ENCODE measurements at regions not wholly inside any gene's neighbourhood (a gene's known extent, or its start where the extent isn't known, plus 50 kb on each side); places are given as distances from the start of the nearest gene placed in this dataset.
"Not testable (repeated sequence)": the region's sequence is repeated elsewhere in the genome, so short reads cannot be mapped to it uniquely, and the experiment has no call there.

DNA sequence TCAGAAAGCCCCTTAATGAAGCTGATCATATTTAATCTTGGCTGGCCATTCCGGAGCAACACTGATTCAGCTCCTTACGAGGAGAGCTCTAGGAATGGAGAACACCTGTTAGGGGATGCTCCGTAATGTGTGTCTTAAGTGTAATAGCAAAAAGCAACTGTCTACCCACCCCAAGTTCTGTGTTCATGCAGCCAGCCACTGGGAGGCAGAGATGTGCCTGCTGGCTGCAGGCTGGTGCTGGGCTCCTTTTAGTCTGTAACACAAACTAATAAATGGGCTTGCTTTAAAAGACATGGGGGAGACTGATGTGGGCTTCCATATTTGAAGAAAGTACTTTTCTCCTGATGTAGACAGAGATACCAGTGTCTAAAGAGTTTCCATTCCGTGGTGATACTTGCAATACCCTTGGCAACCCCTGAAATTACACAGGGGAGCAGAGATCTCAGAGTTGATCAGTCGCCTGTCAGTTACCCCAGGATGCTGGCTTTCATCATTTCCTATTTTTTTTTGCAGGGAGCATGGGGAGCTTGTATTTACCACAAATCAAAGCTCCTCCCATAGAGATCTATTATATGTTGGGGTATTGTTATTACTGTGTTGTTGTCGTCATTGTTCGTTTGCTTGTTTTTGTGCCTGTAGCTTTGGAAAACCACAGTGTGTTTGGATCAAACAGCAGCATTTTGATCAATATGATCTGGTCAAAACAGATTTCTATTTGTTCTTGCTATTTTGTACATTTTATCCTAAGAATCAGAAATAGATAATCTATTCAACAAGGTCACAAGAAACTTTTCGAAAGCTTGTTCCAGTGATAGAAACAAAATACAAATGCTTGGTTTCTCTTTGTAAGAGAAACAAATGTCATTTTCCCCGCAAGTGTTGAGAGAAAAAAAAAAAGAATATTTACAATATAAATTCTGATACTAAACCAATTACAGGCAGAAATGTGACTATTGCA is 65.8 kb downstream of the MTX3 start:
- 72 to 79% (median 76%) methylated on average over 9 of the region's 9 CpGs for WGBS, 3 donors
- Histone ChIP-seq H3K4me3 (no peak overlapping the region), H3K27ac (no peak overlapping the region), H3K27me3 (ENCODE audit: insufficient read depth in 3 of 3, low read length in 2 of 3) (no peaks in the 10 kb centered on the region), H3K9me3 (no peaks in the 10 kb centered on the region), H3K36me3 (ENCODE audit: insufficient read depth in 1 of 2, low read depth in 1 of 2) (no peaks in the 10 kb centered on the region), H3K4me1 (no peaks in the 10 kb centered on the region)
- intact Hi-C loops (cut with DNase I), result no loop called here
- TF ChIP-seq, protein P1, sequence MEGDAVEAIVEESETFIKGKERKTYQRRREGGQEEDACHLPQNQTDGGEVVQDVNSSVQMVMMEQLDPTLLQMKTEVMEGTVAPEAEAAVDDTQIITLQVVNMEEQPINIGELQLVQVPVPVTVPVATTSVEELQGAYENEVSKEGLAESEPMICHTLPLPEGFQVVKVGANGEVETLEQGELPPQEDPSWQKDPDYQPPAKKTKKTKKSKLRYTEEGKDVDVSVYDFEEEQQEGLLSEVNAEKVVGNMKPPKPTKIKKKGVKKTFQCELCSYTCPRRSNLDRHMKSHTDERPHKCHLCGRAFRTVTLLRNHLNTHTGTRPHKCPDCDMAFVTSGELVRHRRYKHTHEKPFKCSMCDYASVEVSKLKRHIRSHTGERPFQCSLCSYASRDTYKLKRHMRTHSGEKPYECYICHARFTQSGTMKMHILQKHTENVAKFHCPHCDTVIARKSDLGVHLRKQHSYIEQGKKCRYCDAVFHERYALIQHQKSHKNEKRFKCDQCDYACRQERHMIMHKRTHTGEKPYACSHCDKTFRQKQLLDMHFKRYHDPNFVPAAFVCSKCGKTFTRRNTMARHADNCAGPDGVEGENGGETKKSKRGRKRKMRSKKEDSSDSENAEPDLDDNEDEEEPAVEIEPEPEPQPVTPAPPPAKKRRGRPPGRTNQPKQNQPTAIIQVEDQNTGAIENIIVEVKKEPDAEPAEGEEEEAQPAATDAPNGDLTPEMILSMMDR (IDR thresholded peaks at IDR 0.05), result no peak
- no peak for ATAC-seq
- no peak for DNase-seq

DNA sequence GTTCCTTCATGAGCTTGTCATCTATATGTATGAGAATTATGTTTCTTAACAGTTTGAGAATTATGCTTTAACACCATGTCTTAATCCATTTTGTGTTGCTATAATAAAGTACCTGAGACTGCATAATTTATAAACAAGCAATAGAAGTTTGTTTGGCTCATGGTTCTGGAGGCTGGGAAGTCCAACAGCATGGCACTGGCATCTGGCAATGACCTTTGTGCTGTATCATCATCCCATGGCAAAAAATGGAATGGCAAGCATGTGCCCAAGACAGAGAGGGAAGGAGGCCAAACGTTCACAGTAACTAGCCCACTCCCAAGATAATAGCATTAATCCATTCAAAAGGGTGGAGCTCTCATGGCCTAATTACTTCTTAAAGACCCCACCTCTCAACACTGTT is 67.6 kb downstream of the MTX3 start:
- H3K27ac ChIP-seq, result no peak overlapping the region
- ATAC-seq (no peak), DNase-seq (no peak)
- TF ChIP-seq, protein P1 (IDR thresholded peaks at IDR 0.05), result no peak
- H3K4me3 ChIP-seq, result no peak overlapping the region
- no peaks in the 10 kb centered on the region for H3K4me1 ChIP-seq
- H3K27me3 ChIP-seq (ENCODE audit: insufficient read depth in 3 of 3, low read length in 2 of 3), result no peaks in the 10 kb centered on the region
- no peaks in the 10 kb centered on the region for H3K36me3 ChIP-seq (ENCODE audit: insufficient read depth in 1 of 2, low read depth in 1 of 2)
- intact Hi-C loops (cut with DNase I), result no loop called here
- H3K9me3 ChIP-seq, result peaks cover 5% of the 10 kb centered on the region
- whole genome bisulfite sequencing, 3 donors, result 19 to 34% (median 29%) methylated on average over 1 of the region's 1 CpG

DNA sequence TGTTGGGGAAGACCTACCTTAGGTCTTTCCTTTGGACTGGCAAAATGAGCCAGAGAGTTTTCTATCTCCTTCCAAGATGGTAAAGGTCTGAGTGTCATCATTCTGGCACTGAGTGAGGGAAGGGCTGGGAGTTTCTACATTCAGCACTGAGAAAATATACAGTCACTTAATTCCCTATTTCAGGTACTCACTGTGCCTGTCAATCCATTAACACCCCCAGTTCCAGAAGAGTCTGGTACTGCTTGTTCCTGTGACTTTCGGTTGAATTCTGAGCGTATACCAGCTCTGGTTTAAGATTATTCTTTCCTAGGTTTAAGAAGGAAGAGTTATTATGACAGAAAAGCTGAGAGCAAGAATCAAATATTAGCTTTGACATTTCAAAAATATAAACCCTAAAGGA is 68.4 kb downstream of the MTX3 start:
- intact Hi-C loops (cut with DNase I), result no loop called here
- ATAC-seq, result no peak
- Histone ChIP-seq H3K4me3 (no peak overlapping the region), H3K27ac (no peak overlapping the region), H3K27me3 (ENCODE audit: insufficient read depth in 3 of 3, low read length in 2 of 3) (no peaks in the 10 kb centered on the region), H3K36me3 (ENCODE audit: insufficient read depth in 1 of 2, low read depth in 1 of 2) (no peaks in the 10 kb centered on the region), H3K4me1 (no peaks in the 10 kb centered on the region), H3K9me3 (peaks cover 11% of the 10 kb centered on the region)
- TF ChIP-seq, protein P1 (IDR thresholded peaks at IDR 0.05), result no peak
- no peak for DNase-seq
- 63 to 100% (median 98%) methylated on average over 2 of the region's 2 CpGs for WGBS, 3 donors

DNA sequence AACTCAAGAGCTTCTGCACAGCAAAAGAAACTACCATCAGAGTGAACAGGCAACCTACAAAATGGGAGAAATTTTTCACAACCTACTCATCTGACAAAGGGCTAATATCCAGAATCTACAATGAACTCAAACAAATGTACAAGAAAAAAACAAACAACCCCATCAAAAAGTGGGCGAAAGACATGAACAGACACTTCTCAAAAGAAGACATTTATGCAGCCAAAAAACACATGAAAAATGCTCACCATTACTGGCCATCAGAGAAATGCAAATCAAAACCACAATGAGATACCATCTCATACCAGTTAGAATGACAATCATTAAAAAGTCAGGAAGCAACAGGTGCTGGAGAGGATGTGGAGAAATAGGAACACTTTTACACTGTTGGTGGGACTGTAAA is 83.6 kb downstream of the MTX3 start:
- ATAC-seq; H3K27me3 ChIP-seq (ENCODE audit: insufficient read depth in 3 of 3, low read length in 2 of 3); intact Hi-C loops (cut with DNase I); H3K4me3 ChIP-seq; H3K36me3 ChIP-seq (ENCODE audit: insufficient read depth in 1 of 2, low read depth in 1 of 2); H3K4me1 ChIP-seq; H3K27ac ChIP-seq; H3K9me3 ChIP-seq; DNase-seq: not testable (repeated sequence)
- WGBS, 3 donors, result 88 to 100% (median 95%) methylated on average over 1 of the region's 1 CpG

DNA sequence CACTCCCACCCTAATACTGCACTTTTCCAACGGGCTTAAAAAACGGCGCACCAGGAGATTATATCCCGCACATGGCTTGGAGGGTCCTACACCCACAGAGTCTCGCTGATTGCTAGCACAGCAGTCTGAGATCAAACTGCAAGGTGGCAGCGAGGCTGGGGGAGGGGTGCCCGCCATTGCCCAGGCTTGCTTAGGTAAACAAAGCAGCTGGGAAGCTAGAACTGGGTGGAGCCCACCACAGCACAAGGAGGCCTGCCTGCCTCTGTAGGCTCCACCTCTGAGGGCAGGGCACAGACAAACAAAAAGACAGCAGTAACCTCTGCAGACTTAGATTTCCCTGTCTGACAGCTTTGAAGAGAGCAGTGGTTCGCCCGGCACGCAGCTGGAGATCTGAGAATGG is 88.5 kb downstream of the MTX3 start:
- H3K27ac ChIP-seq; H3K4me1 ChIP-seq; ATAC-seq; H3K36me3 ChIP-seq (ENCODE audit: insufficient read depth in 1 of 2, low read depth in 1 of 2); H3K27me3 ChIP-seq (ENCODE audit: insufficient read depth in 3 of 3, low read length in 2 of 3); H3K9me3 ChIP-seq; intact Hi-C loops (cut with DNase I); H3K4me3 ChIP-seq; DNase-seq: not testable (repeated sequence)
- WGBS, 3 donors, result 94 to 98% (median 94%) methylated on average over 3 to 9 of the region's 10 CpGs

Data from psoas muscle (tissue), 7 donors.